ENCODE measurements at regions not wholly inside any gene's neighbourhood (a gene's known extent, or its start where the extent isn't known, plus 50 kb on each side); places are given as distances from the start of the nearest gene placed in this dataset.

GRCh38 chr21:14284481-14284880, 68.5 kb downstream of the RBM11 start:
- TF ChIP-seq EZH2 (optimal IDR thresholded peaks at IDR 0.05; ENCODE audit: low read depth, low read length): no peak
- TF ChIP-seq, protein P1, sequence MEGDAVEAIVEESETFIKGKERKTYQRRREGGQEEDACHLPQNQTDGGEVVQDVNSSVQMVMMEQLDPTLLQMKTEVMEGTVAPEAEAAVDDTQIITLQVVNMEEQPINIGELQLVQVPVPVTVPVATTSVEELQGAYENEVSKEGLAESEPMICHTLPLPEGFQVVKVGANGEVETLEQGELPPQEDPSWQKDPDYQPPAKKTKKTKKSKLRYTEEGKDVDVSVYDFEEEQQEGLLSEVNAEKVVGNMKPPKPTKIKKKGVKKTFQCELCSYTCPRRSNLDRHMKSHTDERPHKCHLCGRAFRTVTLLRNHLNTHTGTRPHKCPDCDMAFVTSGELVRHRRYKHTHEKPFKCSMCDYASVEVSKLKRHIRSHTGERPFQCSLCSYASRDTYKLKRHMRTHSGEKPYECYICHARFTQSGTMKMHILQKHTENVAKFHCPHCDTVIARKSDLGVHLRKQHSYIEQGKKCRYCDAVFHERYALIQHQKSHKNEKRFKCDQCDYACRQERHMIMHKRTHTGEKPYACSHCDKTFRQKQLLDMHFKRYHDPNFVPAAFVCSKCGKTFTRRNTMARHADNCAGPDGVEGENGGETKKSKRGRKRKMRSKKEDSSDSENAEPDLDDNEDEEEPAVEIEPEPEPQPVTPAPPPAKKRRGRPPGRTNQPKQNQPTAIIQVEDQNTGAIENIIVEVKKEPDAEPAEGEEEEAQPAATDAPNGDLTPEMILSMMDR (IDR thresholded peaks at IDR 0.05; ENCODE audit: low read length): no peak
